Subcutaneous abdominal adipose tissue (tissue), 5 donors: ENCODE measurements at regions not wholly inside any gene's neighbourhood (a gene's known extent, or its start where the extent isn't known, plus 50 kb on each side); places are given as distances from the start of the nearest gene placed in this dataset.
"Not testable (repeated sequence)": the region's sequence is repeated elsewhere in the genome, so short reads cannot be mapped to it uniquely, and the experiment has no call there.

Experiments
- H3K27ac ChIP-seq: one replicate; pipeline ENCODE4 v1.7.0; 2013; ENCODE audit warnings: low read depth, mild to moderate bottlenecking, inconsistent platforms, low read length, moderate library complexity
- H3K27me3 ChIP-seq, 5 donors: one replicate each; pipeline ENCODE4 v1.7.0; 2013; ENCODE audit warnings: low read length in 5 of 5, inconsistent platforms in 1 of 5; ENCODE audit not compliant: control insufficient read depth in 5 of 5, insufficient read depth in 4 of 5
- H3K36me3 ChIP-seq, 5 donors: one replicate each; pipeline ENCODE4 v1.7.0; 2013; ENCODE audit warnings: low read length in 5 of 5; ENCODE audit not compliant: control insufficient read depth in 5 of 5, insufficient read depth in 5 of 5
- H3K4me1 ChIP-seq, 5 donors: one replicate each; pipeline ENCODE4 v1.7.0; 2013; ENCODE audit warnings: low read length in 5 of 5, mild to moderate bottlenecking in 3 of 5, moderate library complexity in 1 of 5; ENCODE audit not compliant: control insufficient read depth in 5 of 5, insufficient read depth in 5 of 5
- H3K4me3 ChIP-seq, 5 donors: one replicate each; pipeline ENCODE4 v1.7.0; 2013; ENCODE audit warnings: low read length in 5 of 5, low read depth in 1 of 5
- H3K9ac ChIP-seq, 5 donors: one replicate each; pipeline ENCODE4 v1.7.0; 2013; ENCODE audit warnings: low read length in 5 of 5, mild to moderate bottlenecking in 4 of 5, moderate library complexity in 3 of 5
- H3K9me3 ChIP-seq, 5 donors: one replicate each; pipeline ENCODE4 v1.7.0; 2013; ENCODE audit warnings: low read length in 5 of 5; ENCODE audit not compliant: control insufficient read depth in 5 of 5
- donor health status: healthy.
- donor health status: healthy.
- donor health status: healthy.
- donor health status: healthy.
- donor health status: healthy.

GRCh38 chr11:101269990-101270660, 140.5 kb upstream of the PGR start:
- Histone ChIP-seq H3K27ac (no peak overlapping the region), H3K9me3 (no peaks in the 10 kb centered on the region), H3K27me3 (no peaks in the 10 kb centered on the region), H3K36me3 (no peaks in the 10 kb centered on the region), H3K4me1 (no peaks in the 10 kb centered on the region), H3K9ac (no peak overlapping the region), H3K4me3 (no peak overlapping the region)

- H3K9me3 ChIP-seq: no peaks in the 10 kb centered on the region
- no peak overlapping the region for H3K4me3 ChIP-seq
- H3K27me3 ChIP-seq: no peaks in the 10 kb centered on the region
- no peaks in the 10 kb centered on the region for H3K4me1 ChIP-seq
- H3K9ac ChIP-seq: no peak overlapping the region
- H3K36me3 ChIP-seq: no peaks in the 10 kb centered on the region
- no peak overlapping the region for H3K27ac ChIP-seq
Observed at GRCh38 chr11:101269390-101269789, 139.8 kb upstream of the PGR start.

GRCh38 chr11:101267654-101268053, 138.0 kb upstream of the PGR start:
- no peak overlapping the region for H3K4me3 ChIP-seq
- no peaks in the 10 kb centered on the region for H3K27me3 ChIP-seq
- no peaks in the 10 kb centered on the region for H3K4me1 ChIP-seq
- H3K27ac ChIP-seq: no peak overlapping the region
- no peaks in the 10 kb centered on the region for H3K36me3 ChIP-seq
- H3K9ac ChIP-seq: no peak overlapping the region
- H3K9me3 ChIP-seq: no peaks in the 10 kb centered on the region

GRCh38 chr11:101264306-101264705, 134.7 kb upstream of the PGR start:
- Histone ChIP-seq H3K4me3 (no peak overlapping the region), H3K4me1 (no peaks in the 10 kb centered on the region), H3K27me3 (no peaks in the 10 kb centered on the region), H3K27ac (no peak overlapping the region), H3K9me3 (no peaks in the 10 kb centered on the region), H3K36me3 (no peaks in the 10 kb centered on the region), H3K9ac (no peak overlapping the region)

GRCh38 chr11:101262995-101263394, 133.4 kb upstream of the PGR start:
- Histone ChIP-seq H3K27ac (no peak overlapping the region), H3K36me3 (no peaks in the 10 kb centered on the region), H3K4me3 (no peak overlapping the region), H3K9ac (no peak overlapping the region), H3K27me3 (no peaks in the 10 kb centered on the region), H3K9me3 (no peaks in the 10 kb centered on the region), H3K4me1 (no peaks in the 10 kb centered on the region)

- Histone ChIP-seq H3K9me3 (no peaks in the 10 kb centered on the region), H3K27me3 (no peaks in the 10 kb centered on the region), H3K9ac (no peak overlapping the region), H3K36me3 (no peaks in the 10 kb centered on the region), H3K4me3 (no peak overlapping the region), H3K27ac (no peak overlapping the region), H3K4me1 (no peaks in the 10 kb centered on the region)
Observed at GRCh38 chr11:101262258-101262657, 132.6 kb upstream of the PGR start.

- H3K4me1 ChIP-seq: no peaks in the 10 kb centered on the region
- H3K27ac ChIP-seq: no peak overlapping the region
- H3K9me3 ChIP-seq: no peaks in the 10 kb centered on the region
- H3K36me3 ChIP-seq: no peaks in the 10 kb centered on the region
- no peak overlapping the region for H3K9ac ChIP-seq
- no peaks in the 10 kb centered on the region for H3K27me3 ChIP-seq
- H3K4me3 ChIP-seq: no peak overlapping the region
Observed at GRCh38 chr11:101255036-101255435, 125.4 kb upstream of the PGR start.

- H3K9me3 ChIP-seq: no peaks in the 10 kb centered on the region
- no peaks in the 10 kb centered on the region for H3K36me3 ChIP-seq
- no peak overlapping the region for H3K27ac ChIP-seq
- no peaks in the 10 kb centered on the region for H3K4me1 ChIP-seq
- H3K4me3 ChIP-seq: no peak overlapping the region
- no peak overlapping the region for H3K9ac ChIP-seq
- H3K27me3 ChIP-seq: no peaks in the 10 kb centered on the region
Observed at GRCh38 chr11:101254037-101254436, 124.4 kb upstream of the PGR start.

- H3K27me3 ChIP-seq, H3K27ac ChIP-seq, H3K4me1 ChIP-seq, H3K4me3 ChIP-seq, H3K36me3 ChIP-seq, H3K9me3 ChIP-seq, H3K9ac ChIP-seq: not testable (repeated sequence)
Observed at GRCh38 chr11:101245635-101246034, 116.0 kb upstream of the PGR start.

GRCh38 chr11:101245081-101245480, 115.5 kb upstream of the PGR start:
- H3K4me3 ChIP-seq, H3K27me3 ChIP-seq: not testable (repeated sequence)

More at GRCh38 chr11:101245081-101245480, 115.5 kb upstream of the PGR start:
- H3K4me1 ChIP-seq, H3K9me3 ChIP-seq, H3K36me3 ChIP-seq, H3K27ac ChIP-seq, H3K9ac ChIP-seq: not testable (repeated sequence)
